Pancreas (tissue), 10 donors: ENCODE measurements at regions not wholly inside any gene's neighbourhood (a gene's known extent, or its start where the extent isn't known, plus 50 kb on each side); places are given as distances from the start of the nearest gene placed in this dataset.
A peak's percentile ranks its signal among the peaks of the same experiment; 100 is the strongest.

ENCODE experiments used
- ATAC-seq, 4 donors: fragments of 200-7000 bp; cut with Tn5 transposase; one replicate each; pipeline versions ENCODE4 v1.8.0 to v1.9.1; 2020; ENCODE audit warnings: mild to moderate bottlenecking in 4 of 4, moderate library complexity in 4 of 4
- DNase-seq, 6 donors: peaks; one replicate each; pipeline ENCODE4 v3.0.0-alpha.2; 2020
- FAIRE-seq: peaks from 2 replicates; lab custom pipeline; 2012; peaks lifted over from hg19 to GRCh38; lab: Jason Lieb, UNC
- H3K27ac ChIP-seq, 4 donors: fragments of 200-600 bp; sonication (generic); 1 replicate in 3 of 4; 2 replicates in 1 of 4; pipeline versions ENCODE4 v1.5.0 to v1.8.0; 2020
- H3K27me3 ChIP-seq, 4 donors: fragments of 200-600 bp; one replicate each; pipeline ENCODE4 v1.8.0; 2021
- H3K36me3 ChIP-seq, 3 donors: fragments of 200-600 bp; sonication (generic) in 1 of 3; one replicate each; pipeline versions ENCODE4 v1.5.0 to v1.8.0; 2020 to 2021
- H3K4me1 ChIP-seq, 3 donors: fragments of 200-600 bp; one replicate each; pipeline ENCODE4 v1.8.0; 2021
- H3K4me3 ChIP-seq, 4 donors: fragments of 200-600 bp; sonication (generic) in 2 of 4; one replicate each; pipeline versions ENCODE4 v1.5.0 to v1.8.0; 2020 to 2021
- H3K9me3 ChIP-seq, 4 donors: fragments of 200-600 bp; one replicate each; pipeline ENCODE4 v1.8.0; 2021
- CTCF ChIP-seq, 4 donors: fragments of 200-600 bp; sonication (generic) in 3 of 4; IDR thresholded peaks; one replicate each; pipeline versions ENCODE4 v1.5.0 to v1.8.0; 2021; ENCODE audit warnings: antibody characterized with exemption in 4 of 4
- WGBS, 2 donors: extraction: QIAGEN DNeasy Blood & Tissue Kit; methylation state at CpG; one replicate each; pipeline ENCODE4 v1.1.7; 2013; 5-methylcytosine and 5-hydroxymethylcytosine counted together
- intact Hi-C, 3 donors: fragments of 100-400 bp; cut with DNase I; formaldehyde crosslinking; loops; one replicate each; pipeline versions ENCODE4 v1.11.1 to v1.14.2; 2022
- donor health status: healthy with polysubstance abuse.
- donor health status: DM: no; HTN: no; CAD: no; lungs with moderate emphysema.
- donor health status: DM: no; HTN: no; CAD: no.
- donor health status: control.
- donor health status: control.
- donor health status: Bipolar disorder and iron deficiency.
- donor health status: DM: yes; HTN: yes; CAD: no.
- donor health status: DM: no; HTN: no; CAD: no.
- donor health status: DM: no; HTN: no; CAD: no.
- donor health status: DM: yes; HTN: yes; CAD: no.

- ATAC-seq: peak in 1 of 4 donors; percentile 42
- Histone ChIP-seq H3K4me1 (no peaks in the 10 kb centered on the region), H3K27ac (no peak overlapping the region), H3K27me3 (no peaks in the 10 kb centered on the region), H3K4me3 (no peak overlapping the region), H3K9me3 (no peaks in the 10 kb centered on the region), H3K36me3 (no peaks in the 10 kb centered on the region)
- no peak for TF ChIP-seq CTCF (IDR thresholded peaks at IDR 0.05)
- intact Hi-C loops: no loop called here
- FAIRE-seq: no peak
- 80 to 86% methylated on average over 8 of the region's 8 CpGs for WGBS, 2 donors
- DNase-seq: no peak
These were observed 134.0 kb upstream of the IL12A start for GRCh38 chr3:159854500-159855124.

DNA sequence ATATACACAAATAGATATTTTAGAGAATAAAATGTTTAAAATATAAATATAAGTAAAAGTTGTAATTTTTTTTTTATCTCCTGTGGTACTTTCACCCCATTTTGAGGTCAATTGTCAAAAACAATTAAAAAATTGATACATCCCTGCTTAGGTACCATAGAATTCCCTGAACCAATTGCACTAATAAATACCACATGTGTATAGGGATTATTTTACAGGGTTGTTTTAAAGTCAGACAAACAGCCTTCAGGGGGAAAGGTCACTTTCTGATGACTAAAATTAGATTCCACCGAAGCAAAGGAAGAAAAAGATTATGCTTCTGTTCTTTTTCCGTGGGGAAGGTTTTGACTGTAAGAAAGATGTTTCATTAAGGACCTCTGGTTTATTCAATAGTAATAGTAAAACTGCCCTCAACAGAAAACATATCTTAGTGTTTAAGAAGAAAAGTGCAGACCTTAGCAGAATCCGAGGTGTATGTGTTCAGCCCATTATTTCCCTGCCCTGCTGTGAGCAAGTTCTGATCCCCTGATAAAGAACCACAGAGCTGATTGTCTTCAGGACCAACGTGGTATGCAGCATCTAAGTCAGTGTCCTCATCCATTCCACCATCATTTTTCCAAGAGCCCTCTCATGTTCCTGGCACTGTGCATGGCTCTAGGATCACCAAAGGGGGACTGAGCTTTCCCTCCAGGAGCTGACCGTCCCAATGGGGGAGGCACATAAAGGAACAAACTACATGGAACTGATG lies 132.9 kb upstream of the IL12A start:
- ATAC-seq (no peak), FAIRE-seq (no peak), DNase-seq (no peak)
- H3K9me3 ChIP-seq: no peaks in the 10 kb centered on the region
- H3K27me3 ChIP-seq: no peaks in the 10 kb centered on the region
- H3K36me3 ChIP-seq: no peaks in the 10 kb centered on the region
- H3K4me3 ChIP-seq: no peak overlapping the region
- no peaks in the 10 kb centered on the region for H3K4me1 ChIP-seq
- H3K27ac ChIP-seq: no peak overlapping the region
- TF ChIP-seq CTCF (IDR thresholded peaks at IDR 0.05): no peak
- intact Hi-C loops: no loop called here
- 63 to 68% methylated on average over 5 of the region's 5 CpGs for WGBS, 2 donors

DNA sequence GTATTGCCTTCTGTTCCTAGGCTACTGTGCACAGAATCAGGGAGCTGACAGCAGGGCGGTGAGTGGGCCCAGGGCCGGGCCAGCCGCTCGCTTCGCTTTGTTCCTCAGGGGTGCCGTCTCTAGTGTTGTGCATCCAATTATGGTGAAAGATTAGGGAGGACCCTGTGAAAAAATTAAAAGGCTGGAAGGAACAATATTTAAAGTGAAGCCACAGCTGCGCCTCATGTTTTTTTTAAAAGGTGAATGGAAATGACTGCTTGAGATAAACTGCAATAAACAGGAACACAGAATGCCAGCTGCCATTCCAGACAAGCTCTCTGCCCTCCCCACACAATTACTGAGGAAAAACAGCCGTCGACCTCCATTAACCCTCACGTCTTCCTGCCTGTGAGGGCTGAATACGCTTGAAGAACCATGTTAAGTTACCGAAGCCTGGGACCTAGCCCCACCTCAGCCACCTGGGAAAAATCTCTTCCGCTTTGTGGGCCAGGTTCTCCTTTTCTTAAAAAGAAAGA lies 132.0 kb upstream of the IL12A start:
- no peak overlapping the region for H3K27ac ChIP-seq
- H3K36me3 ChIP-seq: no peaks in the 10 kb centered on the region
- 73% methylated on average over 13 of the region's 13 CpGs for WGBS, 2 donors
- no peaks in the 10 kb centered on the region for H3K27me3 ChIP-seq
- no peak overlapping the region for H3K4me3 ChIP-seq
- TF ChIP-seq CTCF (IDR thresholded peaks at IDR 0.05): no peak
- no peak for FAIRE-seq
- H3K4me1 ChIP-seq: no peaks in the 10 kb centered on the region
- no peaks in the 10 kb centered on the region for H3K9me3 ChIP-seq
- no peak for ATAC-seq
- intact Hi-C loops: no loop called here
- DNase-seq: no peak

- no peak for TF ChIP-seq CTCF (IDR thresholded peaks at IDR 0.05)
- Histone ChIP-seq H3K27me3 (no peaks in the 10 kb centered on the region), H3K4me3 (no peak overlapping the region), H3K27ac (no peak overlapping the region), H3K9me3 (no peaks in the 10 kb centered on the region), H3K36me3 (no peaks in the 10 kb centered on the region), H3K4me1 (no peaks in the 10 kb centered on the region)
- intact Hi-C loops: no loop called here
- FAIRE-seq (no peak), DNase-seq (no peak), ATAC-seq (no peak)
- 67 to 74% methylated on average over 2 of the region's 2 CpGs for WGBS, 2 donors
These were observed 130.8 kb upstream of the IL12A start for GRCh38 chr3:159857840-159858239.

DNA sequence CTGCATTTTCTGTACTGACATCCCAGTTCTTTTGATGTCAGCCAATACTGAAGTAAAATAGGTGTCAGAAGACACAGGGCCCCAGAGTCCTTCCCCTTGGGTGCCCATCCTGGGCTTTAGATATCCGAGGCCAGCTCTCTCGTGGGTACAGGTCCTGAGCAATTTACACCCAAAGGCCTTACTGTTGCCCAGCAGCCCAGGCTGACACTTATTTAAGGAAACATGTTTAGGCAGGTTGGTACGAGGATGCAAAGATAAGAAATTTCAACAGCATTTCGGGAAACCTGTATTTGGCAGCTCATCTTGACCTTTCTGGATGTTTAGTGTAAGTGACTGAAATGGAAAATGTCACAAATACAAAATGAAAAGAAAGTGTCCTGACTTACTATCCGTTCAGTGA lies 130.0 kb upstream of the IL12A start:
- intact Hi-C loops: no loop called here
- H3K27me3 ChIP-seq: no peaks in the 10 kb centered on the region
- no peak for TF ChIP-seq CTCF (IDR thresholded peaks at IDR 0.05)
- FAIRE-seq: no peak
- no peak for ATAC-seq
- H3K9me3 ChIP-seq: no peaks in the 10 kb centered on the region
- H3K36me3 ChIP-seq: no peaks in the 10 kb centered on the region
- WGBS, 2 donors: 65 to 76% methylated on average over 5 of the region's 5 CpGs
- no peak overlapping the region for H3K27ac ChIP-seq
- DNase-seq: no peak
- no peaks in the 10 kb centered on the region for H3K4me1 ChIP-seq
- no peak overlapping the region for H3K4me3 ChIP-seq
